GM19328 (cell line): ENCODE measurements at regions not wholly inside any gene's neighbourhood (a gene's known extent, or its start where the extent isn't known, plus 50 kb on each side); places are given as distances from the start of the nearest gene placed in this dataset.

ENCODE experiments used
- ATAC-seq: cut with Tn5 transposase; IDR thresholded peaks from one replicate; pipeline ENCODE4 v1.9.1; 2021; ENCODE audit warnings: mild to moderate bottlenecking, moderate library complexity; ENCODE audit not compliant: unreplicated experiment

DNA sequence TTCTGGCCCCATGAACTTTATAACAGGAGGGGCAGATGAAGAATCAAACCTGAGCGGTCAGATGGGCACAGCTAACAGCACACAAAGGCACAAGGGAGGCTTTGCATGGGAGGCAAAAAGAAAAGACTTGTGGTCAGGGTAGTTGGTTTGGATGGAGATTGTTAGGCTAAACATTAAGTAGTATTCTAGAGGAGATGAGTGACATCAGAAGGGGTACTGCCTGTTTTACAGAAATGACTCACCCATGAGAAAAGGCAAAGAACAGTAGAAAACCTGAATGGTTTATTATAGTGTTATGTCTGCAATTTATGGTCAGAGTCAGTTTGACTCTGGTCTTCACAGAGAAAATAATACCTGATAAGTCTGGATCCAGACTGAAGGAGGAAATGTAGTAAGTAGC is 129.8 kb upstream of the KIRREL3 start:
- no peak for ATAC-seq

DNA sequence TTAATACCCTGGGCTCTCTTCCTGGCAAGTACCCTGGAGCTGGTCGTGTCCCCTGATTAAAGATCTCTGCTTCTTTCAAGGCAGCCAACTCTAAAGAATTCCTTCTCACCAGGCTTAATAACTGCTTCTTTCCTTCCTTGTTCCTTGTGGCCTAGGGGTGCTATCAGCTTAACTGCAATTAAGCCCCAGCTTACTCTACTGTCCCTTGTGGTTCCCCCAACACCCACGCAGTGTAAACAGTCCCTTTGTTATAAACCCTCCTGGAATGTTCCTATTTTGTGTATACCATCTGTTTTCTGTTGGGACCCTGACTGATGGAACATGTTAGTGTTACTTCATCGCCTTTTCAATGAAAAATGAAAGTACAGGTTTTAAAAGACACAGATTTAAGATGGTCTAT is 126.4 kb upstream of the KIRREL3 start:
- ATAC-seq: no peak

DNA sequence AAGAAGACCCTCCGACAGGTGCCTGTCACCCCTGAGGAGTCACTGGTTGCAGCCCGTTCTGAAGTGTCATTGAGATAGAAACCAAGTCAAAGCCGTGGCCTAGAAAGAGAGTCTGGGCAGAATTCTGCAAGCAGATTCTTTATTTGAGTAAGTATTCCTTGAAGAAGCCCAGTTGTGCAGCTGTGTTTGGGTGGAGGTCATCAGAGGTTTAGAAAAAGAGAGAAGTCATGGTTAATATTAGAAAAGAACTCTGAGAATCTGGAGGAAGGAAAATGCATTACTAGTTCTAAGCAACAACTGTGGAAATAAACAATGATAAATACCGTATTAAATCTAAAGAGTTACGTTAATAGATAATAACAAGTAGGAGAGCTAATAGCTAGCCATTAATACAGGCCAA is 118.8 kb upstream of the KIRREL3 start:
- no peak for ATAC-seq

DNA sequence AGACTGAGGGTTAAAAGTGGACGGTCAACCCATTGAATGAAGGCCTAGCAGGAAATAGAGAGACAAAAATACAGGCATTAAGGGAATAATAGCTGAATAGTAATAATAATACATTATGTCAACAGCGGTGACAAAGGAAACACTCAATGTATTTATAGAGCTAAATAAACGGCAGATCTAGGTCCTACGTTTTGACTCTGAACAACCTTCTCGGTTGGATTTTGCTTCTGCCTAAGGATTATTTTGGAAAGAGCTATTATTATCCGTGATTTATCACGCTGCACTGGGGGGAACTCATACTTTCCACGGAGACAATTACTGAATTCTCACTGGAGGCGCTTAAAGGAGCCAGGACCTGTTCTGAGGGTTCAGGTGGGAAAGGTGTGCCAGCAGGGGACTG is 118.2 kb upstream of the KIRREL3 start:
- no peak for ATAC-seq

DNA sequence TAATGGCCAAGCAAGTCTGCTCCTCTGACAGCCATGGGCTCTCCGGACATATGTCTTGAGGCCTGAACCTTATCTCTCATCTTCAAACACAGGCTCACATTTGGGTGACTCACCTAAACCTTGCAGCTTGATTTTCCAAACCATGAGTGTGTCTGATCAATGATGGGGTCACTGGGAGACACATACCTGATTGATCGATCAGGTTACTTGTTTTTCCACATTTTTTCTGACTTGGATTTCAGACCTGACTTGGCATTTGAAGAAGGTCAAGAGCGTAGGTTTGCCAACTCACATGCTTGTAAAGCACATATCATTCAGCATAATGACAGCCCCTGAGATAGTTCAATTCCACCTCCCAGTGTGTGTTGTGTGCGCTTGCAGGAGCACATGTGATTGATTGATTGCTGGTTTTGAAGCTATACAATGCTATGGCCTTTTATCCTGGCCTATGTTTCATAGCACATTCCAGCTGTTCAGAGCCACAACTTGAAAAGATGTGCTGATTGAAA is 116.7 kb upstream of the KIRREL3 start:
- no peak for ATAC-seq

DNA sequence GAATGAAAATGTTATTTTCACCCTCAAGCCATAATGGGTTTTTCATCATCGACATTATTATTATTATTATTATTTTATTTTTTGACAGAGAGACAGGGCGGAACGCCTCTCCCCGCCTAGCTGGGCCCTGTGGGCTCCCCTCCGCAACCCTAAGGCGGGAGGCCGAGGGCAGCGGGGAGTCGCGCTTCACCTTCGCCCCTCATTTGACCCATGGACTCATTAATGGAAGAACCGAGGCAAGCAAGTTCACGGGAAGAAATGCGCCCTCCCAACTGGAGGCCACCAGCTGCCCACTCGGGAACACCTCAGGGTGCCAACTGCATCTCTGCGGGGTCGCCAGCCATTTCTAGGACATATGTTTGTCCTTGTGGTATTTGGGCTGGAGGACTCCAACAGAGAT is 115.3 kb upstream of the KIRREL3 start:
- no peak for ATAC-seq

DNA sequence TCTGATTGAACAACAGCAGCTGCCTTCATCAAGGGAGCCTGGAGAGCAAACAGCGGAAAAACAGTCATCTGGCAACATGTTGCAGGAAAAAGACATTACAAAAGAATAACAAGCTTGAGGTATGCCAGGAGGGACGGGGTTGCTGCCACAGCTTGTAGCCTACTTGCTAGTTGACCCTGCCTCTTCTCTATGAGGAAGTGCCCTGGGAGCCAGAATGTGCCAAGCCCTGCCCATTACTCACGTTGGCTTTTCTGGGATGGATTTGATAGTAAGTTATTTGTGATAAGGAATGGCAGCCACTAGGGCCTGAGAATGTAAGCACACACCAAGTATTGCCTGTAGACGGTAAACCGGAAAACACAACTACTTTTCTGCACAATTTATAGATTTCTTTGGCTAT is 113.5 kb upstream of the KIRREL3 start:
- no peak for ATAC-seq

DNA sequence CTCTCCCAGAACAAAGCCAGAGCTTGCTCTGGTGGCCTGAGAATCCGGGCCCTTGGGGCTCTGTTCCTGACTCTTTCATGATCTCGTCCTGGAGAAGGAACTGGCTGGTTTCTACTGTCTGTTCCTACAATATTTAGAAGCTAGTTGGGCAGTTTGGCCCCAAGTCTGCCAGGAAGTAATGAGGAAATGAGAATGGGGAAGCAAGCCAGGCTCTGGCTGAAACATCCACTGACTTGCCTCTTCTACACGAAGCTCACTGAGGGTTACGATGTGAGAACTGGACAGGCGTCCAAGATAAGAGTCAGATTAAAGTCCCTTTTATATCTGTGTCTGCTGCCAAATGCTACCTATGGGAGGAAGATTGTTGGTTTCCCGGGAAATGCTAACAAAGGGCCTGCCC is 110.0 kb upstream of the KIRREL3 start:
- ATAC-seq: no peak

DNA sequence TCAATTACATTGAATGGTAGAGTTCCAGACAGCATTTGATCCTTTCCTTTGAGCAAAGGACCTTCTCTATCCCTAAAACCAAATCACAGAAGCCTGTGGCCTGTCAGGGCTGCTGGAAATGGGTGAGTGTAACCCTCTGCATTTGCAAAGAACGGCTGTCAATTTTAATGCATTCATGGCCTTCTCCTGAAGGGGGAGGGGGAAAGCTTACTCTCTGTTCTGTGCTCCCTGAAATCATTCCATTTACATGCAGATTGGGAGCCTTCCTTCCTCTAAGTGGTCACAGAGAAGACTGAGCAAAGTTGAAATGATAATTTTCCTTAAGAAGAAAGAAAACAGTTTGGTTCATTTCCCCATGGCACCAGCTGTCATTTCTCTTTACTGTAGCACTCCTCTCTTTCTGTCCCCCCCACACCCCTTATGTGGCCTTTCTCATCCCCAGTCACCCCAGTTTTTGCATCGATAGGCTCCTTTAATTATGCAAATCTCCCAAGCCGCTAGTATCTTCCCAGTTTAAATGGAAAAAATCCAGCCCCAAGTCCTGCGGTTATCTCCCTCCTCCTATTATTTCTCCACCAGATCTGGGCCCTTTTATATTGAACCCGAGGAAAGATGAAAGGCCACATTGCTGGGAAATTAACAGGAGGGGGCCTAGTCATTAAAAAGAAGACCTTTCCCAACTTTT is 109.4 kb upstream of the KIRREL3 start:
- no peak for ATAC-seq

DNA sequence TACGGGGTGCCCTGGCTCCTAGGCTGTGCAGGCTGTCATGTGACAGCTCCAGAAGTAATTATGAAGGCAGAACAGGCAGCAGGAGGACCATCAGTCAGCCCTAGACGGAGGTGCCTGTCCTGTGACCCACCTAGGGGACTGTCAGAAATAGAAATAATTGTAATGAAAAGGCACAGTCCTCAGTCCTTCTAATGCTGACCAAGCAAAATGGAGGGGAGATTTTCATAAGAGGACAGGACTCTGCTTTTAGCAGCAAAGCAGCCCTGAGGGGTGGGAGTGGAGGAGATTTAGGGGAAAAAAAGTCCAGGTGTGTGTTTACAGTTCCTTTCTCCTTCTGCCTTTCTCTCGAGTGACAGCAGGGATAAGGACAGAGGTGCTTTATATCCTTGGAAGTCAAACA is 108.3 kb upstream of the KIRREL3 start:
- no peak for ATAC-seq

DNA sequence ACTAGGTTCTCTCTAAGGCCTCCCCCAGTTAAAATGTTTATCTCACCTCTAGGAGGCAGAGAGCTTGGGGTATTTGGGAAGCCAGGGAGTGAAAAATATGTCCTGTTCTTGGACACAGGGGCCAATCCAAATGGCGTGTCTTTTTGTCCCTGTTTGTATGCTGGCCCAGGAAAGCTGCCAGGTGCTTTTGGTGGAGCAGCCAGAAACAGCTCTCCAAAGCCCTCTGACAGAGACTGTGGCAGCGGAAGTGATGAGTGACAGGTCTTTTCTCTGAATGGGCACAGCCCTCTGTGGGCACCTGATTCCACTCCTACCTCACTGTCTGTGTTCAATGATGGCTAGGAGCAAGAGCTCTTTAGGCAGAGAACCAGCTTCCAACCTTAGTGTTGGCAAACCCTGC is 106.4 kb upstream of the KIRREL3 start:
- ATAC-seq: no peak

DNA sequence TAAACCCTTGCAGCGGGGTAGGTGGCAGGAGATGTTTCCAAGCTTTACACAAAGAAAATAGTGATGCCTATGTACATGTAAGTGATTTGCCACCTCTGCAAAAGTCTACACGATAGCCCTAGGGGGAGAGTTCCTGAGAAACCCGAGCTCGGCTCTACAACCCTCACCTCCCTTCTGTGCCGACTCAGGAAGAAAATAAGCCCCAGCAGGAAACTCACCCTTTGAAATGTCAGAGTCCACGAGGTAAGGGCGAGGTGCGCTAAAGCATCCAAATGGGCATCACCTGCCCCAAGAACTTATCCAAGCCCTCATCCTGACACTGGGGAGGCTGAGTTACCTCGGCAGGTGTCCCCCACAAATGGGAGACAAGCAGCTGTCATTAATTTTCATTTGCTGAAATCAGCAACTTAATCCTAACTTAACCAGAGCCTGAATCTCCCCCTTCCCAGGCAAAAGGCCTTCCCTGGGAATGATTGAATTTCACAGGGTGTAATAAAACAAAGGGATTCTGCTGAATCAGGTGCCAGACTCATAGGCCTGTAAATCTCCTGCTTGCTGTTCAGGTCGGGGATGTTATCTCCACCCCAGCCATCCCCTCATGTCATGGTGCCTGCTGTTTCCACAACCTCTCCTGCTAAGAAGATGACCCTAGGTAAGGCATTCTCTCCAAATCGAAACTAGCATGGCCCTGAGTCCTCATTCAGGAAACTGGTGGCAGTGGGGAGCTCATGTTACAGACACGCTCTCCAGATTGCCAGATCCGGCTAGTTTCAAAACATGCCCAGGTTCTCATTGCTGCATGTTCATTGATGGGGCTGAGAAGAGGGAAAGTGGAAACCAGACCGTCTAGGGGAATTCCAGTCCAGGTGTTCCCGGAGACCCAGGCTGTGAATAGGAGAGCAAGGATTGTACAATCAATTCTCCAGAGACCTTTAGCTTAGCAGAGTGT is 105.3 kb upstream of the KIRREL3 start:
- no peak for ATAC-seq

DNA sequence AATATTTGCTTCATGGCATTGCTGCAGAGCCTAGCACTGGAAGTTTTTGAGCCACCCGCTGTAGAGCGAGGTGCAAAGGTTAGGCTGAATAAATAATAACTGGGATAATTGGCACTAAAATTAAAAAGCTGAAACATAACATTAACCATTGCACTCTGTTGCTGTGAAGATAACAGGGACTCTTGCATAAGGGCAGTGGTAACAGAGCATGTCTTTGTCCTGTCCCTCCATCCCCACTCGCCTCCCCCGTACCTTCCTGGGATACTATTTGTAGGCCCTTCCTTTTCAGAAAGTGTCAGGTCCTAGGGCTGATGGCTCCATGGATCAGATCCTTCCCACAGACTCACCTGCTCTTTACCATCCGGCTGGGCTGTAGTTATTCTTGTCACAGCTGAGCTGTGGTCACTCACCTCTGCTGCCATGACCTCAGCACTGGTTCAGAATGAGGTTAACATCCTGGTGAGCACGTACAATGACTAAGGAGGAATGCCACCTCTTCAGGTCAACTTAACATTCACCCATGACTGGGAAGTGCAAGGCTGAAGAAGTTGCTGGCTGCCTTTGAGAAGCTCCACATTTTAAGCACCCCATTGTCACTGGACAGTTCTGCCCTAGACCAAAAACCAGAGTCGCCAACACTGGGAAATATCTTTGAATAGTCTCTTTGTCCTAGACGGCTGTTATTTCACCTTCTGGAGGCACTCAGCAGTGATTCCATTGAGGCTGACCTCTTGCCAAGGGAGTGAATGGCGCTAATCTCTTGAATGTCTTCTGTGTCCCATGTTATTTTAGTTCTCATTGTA is 103.2 kb upstream of the KIRREL3 start:
- ATAC-seq: no peak

DNA sequence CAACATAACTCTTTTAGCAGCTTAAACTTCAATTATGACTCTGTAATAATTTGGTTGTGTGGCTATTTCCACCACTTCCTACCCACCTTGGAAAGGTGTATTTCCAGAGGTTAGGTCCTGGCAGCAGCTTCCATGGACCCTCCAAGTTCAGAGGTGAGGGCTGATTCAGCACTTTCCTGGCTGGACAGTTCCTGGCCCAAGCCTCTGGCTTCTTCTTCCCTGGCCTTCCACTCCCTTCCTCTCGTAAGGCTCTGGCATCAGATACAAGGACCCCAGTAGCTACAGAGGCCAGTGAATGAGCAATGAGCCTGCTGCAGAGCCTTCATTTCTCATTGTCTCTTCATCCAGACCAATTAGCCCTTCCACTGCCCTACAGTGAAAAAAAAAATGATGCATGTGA is 98.1 kb upstream of the KIRREL3 start:
- no peak for ATAC-seq

DNA sequence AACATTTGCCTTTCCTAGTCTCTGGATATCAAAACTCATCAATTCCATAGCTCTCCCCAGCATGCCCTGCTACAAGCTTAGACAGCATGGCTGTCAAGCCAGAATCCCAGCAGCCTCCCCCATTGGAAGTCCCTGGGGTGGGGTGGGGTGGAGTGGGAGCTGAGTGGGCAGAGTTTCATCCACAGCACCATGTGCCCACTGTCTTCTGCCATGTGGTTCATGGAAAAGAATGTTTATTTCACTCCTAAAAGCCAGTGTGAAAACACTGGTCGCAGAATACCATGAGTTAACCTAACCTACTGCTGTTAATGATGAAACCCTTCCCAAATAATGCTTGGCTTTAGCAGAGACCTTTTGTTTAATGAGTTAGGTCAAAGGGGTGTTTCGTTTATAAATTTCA is 80.2 kb upstream of the KIRREL3 start:
- no peak for ATAC-seq

DNA sequence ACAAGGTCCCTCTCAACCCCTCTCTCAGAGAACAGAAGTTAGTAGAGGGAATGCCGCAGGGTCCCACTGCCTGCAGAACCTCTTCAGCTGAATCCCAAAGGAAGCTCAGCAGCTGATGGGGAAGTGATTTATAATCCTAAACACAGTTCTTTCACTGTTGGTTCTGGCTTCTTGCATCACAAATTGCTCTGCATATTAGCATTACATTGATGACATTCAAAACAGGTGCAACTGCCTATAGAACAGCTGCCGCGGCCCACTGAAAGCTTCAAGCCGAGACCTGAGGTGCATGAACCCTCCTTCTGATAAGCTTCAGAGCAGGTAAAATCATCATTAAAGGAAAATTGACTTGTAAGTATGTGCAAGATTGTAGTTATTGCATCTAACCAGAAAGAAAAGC is 75.2 kb upstream of the KIRREL3 start:
- no peak for ATAC-seq

DNA sequence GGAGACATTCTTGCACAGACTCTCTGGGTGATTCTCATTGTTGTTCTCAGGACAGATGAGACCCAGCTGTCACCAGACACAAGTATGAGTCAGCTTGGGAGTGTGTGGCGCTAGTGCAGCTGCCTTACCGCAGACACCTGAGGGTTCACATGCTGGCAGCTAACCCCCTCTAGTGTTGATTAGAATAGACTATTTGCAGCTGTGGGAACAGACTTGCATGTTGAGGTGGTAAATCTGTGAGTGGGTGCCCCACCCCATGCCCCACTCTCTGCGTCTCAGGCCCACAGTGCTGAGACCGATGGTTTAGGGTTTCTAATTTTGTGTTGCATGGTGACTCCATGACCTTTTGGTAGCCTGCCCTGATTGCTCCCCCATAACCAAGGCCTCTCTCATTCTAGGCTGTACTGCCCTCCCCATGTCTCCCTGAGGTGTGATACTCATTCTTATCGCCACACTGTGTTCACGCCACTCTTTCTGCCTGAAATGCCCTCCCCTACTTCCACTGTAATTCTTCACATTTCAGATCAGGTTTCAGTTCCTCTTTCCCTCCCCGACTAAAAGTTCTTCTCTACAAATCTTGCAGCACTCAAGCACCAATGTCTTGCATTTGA is 73.7 kb upstream of the KIRREL3 start:
- ATAC-seq: peak; percentile 96

DNA sequence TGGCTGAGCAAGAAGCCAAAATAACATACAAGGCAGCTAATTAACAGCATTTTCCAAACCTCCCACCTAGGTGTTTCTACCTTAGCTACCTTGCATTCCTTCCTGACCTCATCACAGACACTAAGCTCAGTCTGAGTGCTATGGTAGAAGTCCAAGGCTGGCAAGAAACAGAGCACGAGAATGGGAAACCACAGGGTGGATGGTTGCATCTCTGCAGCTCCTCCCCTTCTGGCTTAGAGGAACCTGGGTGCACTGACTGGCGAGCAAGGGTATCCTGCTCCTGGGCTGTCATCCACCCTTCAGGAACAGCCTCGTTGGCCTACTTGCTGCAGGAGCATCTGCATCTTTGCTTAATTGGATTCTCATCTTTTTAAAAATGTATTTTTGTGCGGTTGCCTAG is 73.1 kb upstream of the KIRREL3 start:
- no peak for ATAC-seq

DNA sequence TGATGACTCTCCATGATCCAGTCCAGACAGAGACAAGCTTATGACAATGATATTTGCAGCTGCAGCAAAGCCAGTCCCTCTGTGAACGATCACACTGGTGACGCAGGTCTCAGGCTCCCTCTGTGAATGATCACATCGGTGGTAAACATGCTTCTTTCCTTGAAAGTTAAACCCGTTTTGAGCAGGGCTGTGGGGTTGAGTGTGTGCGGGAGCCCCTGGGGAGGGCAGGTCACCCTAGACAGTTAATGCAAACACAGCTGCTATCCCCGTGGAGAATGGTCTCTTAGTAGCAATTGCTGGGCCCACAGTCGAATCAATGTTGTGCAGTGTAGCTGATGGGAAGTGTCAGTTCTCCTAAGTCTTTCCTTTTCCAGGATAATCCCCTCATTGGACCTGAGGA is 71.0 kb upstream of the KIRREL3 start:
- no peak for ATAC-seq

DNA sequence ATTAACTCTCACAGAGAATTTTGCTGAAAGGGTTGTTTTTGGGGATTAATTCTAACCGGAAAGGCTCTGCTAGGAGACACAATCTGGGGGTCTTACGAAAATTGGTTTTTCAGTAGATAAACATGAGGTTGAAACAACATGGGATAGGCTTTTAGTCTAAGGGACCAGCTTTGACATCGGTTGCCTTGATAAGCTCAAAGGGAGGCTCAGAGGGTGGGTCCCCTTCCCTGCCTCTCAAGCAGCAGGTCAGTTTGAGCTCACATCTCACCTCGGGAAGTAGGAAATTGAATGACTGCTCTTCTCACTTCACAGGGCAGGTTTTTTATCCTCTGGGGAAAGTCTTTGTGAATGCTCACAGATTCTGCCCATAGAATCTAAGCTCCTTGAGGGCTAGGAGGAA is 70.2 kb upstream of the KIRREL3 start:
- no peak for ATAC-seq
